Stimulated activated CD4-positive, alpha-beta T cell treated with anti-CD3 and anti-CD28 coated beads, Interleukin-15, amount 100 ng/mL, for 24 hours (primary cell): ENCODE measurements at regions not wholly inside any gene's neighbourhood (a gene's known extent, or its start where the extent isn't known, plus 50 kb on each side); places are given as distances from the start of the nearest gene placed in this dataset.

ENCODE experiments used
- DNase-seq: peaks from one replicate; pipeline ENCODE4 v3.0.0-alpha.2; 2020

- DNase-seq: no peak
Measured at GRCh38 chr6:6376845-6377244, 56.4 kb upstream of the F13A1 start.

GRCh38 chr6:6377621-6378020 is 57.2 kb upstream of the F13A1 start:
- DNase-seq: no peak

GRCh38 chr6:6379573-6379972 is 59.1 kb upstream of the F13A1 start:
- DNase-seq: no peak

- no peak for DNase-seq
Measured at GRCh38 chr6:6384520-6384919, 64.1 kb upstream of the F13A1 start.

GRCh38 chr6:6386010-6386409 is 65.5 kb upstream of the F13A1 start:
- DNase-seq: no peak

GRCh38 chr6:6390849-6391602 is 70.6 kb upstream of the F13A1 start:
- no peak for DNase-seq

- DNase-seq: no peak
Measured at GRCh38 chr6:6392214-6393068, 72.0 kb upstream of the F13A1 start.

- DNase-seq: no peak
Measured at GRCh38 chr6:6393069-6393529, 72.6 kb upstream of the F13A1 start.

GRCh38 chr6:6395581-6396197 is 75.2 kb upstream of the F13A1 start:
- no peak for DNase-seq

GRCh38 chr6:6397842-6398241 is 77.4 kb upstream of the F13A1 start:
- no peak for DNase-seq

GRCh38 chr6:6399568-6399967 is 79.1 kb upstream of the F13A1 start:
- no peak for DNase-seq

GRCh38 chr6:6401401-6401800 is 80.9 kb upstream of the F13A1 start:
- no peak for DNase-seq

- no peak for DNase-seq
Measured at GRCh38 chr6:6402006-6402405, 81.5 kb upstream of the F13A1 start.

GRCh38 chr6:6402591-6402990 is 82.1 kb upstream of the F13A1 start:
- no peak for DNase-seq

GRCh38 chr6:6405031-6405430 is 84.6 kb upstream of the F13A1 start:
- no peak for DNase-seq

- no peak for DNase-seq
Measured at GRCh38 chr6:6405997-6406714, 85.7 kb upstream of the F13A1 start.

- DNase-seq: no peak
Measured at GRCh38 chr6:6406715-6407070, 86.2 kb upstream of the F13A1 start.

- DNase-seq: no peak
Measured at GRCh38 chr6:6407071-6407741, 86.7 kb upstream of the F13A1 start.

- no peak for DNase-seq
Measured at GRCh38 chr6:6409397-6410030, 89.1 kb upstream of the F13A1 start.

- no peak for DNase-seq
Measured at GRCh38 chr6:6411115-6411514, 90.7 kb upstream of the F13A1 start.

- DNase-seq: no peak
Measured at GRCh38 chr6:6412221-6412620, 91.8 kb upstream of the F13A1 start.

GRCh38 chr6:6412700-6413099 is 92.2 kb upstream of the F13A1 start:
- DNase-seq: no peak
